SKM-1 treated with dmso at 0.1 percent for 144 hours (cell line): ENCODE measurements at regions not wholly inside any gene's neighbourhood (a gene's known extent, or its start where the extent isn't known, plus 50 kb on each side); places are given as distances from the start of the nearest gene placed in this dataset.
"Not testable (repeated sequence)": the region's sequence is repeated elsewhere in the genome, so short reads cannot be mapped to it uniquely, and the experiment has no call there.

ENCODE experiments used
- DNase-seq: peaks from one replicate; lab custom pipeline; 2025; ENCODE audit not compliant: unreplicated experiment; lab: John Stamatoyannopoulos, UW

- DNase-seq, result no peak
These were observed 1396.1 kb upstream of the ADGRL4 start for GRCh38 chr1:80402625-80403024.

GRCh38 chr1:80401757-80402156, 1395.2 kb upstream of the ADGRL4 start:
- no peak for DNase-seq

DNA sequence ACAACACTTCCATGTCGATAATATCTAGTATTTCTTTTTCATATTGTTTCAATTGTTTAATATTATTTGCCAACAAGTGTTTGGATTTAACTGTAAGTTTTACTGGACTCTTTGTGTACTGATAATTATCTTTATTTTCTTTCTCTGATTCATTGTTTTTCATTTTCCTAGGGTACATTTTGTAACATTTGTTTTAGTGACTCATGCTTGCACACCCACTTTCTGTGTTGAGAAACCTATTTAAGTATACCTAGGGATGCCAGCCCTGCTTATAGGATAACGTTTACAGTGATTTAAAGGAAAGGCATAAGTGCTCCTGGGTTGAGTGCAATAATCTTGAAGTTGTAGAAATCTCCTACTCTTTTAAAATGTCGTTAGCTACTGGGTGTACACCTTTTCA, 1386.0 kb upstream of the ADGRL4 start:
- DNase-seq, result no peak

- no peak for DNase-seq
These were observed 1379.1 kb upstream of the ADGRL4 start for GRCh38 chr1:80385650-80386049.

DNA sequence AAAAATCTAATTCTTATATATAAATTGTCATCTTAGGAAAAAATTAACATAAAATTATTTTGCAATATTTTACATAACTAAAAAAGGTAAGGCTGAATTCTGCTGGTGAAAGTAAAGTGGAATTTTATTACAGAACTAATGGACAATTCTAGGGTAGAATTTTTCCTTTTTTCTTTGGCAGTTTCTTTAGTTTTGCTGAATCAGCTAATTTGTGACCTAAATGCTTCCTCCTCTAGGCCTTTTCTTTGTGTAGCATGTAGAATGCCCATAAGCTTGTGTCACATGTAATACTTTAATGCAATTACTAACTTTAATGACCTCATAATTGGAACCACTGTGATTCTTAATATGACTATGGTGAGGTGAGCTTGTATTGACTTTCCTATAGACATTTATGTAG, 1378.4 kb upstream of the ADGRL4 start:
- no peak for DNase-seq

DNA sequence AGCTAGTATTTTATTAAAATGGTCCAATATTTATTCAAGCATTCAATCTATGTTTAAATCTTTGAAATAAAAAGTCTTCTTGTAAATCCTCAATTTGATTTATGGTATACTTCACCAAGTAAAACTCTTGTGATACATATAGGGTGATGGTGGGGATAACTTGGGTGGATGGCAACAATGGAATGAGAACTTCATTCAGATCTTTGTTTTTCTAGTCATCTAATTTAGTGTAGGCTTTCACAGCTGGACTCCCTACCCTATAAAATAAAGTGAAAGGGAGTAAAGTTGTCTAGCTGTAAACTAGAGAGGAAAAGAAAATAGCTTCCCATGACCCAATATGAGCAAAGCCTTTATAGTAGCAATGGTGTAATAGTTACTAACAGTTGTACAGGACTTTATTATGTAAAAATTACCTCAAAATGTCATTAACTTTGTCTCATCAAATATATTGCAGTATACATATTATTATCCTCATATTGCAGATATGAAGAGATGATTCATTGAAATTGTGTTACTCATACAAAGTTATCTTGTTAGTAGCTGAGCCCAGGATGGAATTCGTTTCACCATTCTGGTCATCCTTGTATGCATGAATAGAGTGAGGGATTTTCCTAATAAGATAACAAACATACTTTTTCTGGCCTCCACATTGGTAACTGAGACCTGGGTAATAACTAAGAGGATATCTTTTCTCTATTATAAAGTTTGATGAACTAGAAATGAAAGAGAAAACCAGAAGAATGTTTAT, 1377.7 kb upstream of the ADGRL4 start:
- DNase-seq, result no peak

- DNase-seq, result no peak
These were observed 1369.1 kb upstream of the ADGRL4 start for GRCh38 chr1:80375662-80376061.

GRCh38 chr1:80375109-80375508, 1368.6 kb upstream of the ADGRL4 start:
- DNase-seq, result no peak

- DNase-seq, result no peak
These were observed 1363.2 kb upstream of the ADGRL4 start for GRCh38 chr1:80369780-80370179.

DNA sequence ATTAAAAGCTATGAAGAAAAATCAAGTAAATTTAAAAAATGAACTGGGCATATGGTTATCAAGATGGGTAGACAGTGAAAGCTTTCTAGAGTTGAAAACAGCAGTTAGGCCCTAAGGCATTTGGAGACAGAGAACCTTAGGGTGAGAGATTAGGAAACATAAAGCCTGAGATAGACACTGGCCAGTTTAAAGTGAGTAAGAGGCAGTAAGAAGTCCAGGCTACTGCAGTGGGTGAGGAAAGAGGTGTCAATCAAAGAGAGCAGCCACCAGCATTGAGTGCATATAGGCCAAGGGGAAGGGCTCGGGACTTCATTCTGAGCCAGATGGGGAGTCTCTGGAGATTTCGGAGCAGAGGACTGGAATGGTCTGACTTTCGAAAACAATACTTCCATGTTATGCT, 1360.5 kb upstream of the ADGRL4 start:
- DNase-seq, result no peak

DNA sequence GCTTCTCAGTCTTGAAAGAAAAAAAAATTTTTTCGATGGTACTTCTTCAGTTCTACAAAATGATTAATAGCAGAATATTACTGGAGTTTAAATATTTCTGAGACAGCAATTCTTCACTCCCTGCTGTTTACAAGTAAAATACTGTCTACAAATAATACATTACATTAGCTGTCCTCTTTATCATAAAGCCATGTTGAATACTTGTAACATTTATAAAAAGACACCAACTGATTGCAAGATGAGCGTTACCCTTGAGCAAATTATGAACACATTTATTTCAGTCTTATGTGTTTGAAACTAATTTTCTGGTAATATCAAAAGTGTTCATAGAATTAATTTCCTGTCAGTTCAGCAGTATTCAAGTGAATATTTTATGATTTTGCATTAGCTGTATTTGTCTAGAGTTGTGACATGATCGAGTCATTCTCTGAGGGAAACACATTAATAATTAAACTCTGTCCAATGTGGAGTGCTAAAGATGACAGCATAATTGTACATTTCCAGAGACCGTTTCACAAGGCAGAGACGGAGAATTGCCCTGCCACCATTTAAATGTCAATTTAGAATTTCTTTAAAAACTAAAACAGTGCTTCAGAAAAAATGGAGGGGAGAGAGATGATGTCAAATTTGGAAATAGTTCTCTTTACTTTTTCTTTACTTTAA, 1359.0 kb upstream of the ADGRL4 start:
- DNase-seq, result no peak

DNA sequence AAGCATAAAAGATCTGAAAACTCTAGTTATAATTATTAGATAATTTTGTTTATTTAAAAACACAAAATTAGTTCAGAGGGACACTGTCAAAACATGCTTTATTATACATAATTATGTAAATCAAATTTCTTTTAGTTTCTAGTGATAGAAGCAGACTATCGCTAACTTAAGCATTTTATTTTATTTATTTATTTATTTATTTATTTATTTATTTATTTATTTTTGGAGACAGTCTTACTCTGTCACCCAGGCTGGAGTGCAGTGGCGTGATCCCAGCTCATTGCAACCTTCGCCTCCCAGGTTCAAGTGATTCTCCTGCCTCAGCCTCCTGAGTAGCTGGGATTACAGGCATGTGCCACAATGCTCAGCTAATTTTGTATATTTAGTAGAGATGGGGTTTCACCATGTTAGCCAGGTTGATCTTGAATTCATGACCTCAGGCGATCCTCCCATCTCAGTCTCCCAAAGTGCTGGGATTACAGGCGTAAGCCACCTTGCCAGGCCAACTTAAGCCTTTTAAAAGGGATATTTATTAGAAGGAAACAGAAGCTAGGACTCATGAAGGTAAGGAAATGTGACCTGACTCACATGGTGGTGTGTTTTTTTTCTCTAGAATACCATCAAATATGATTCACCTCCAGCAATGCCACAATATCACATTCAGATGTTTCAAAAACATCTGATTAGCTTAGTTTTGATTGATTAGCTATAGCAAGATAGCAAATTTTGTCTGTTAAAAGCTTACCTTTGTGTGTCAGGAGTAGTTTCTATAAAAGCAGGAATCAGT, 1357.4 kb upstream of the ADGRL4 start:
- no peak for DNase-seq

GRCh38 chr1:80359666-80360065, 1353.1 kb upstream of the ADGRL4 start:
- DNase-seq, result no peak

DNA sequence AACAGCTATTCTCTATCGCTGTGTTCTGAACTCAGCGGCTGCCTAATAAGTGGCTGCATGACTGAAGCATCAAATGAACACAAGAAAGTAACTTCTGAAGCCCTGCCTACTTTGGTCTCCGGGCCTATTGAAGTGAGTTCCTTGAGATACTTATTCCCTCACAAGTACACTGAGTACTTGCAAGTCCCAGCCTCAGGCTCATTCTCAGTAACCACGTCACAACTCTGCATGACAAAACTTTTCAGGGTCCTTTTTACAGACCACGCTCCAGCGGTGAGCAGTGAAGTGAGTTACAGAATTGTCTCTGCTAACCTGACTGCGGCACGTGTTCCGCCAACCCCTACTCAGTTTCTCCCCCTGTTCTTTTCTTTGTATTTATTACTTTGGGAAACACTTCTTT, 1342.7 kb upstream of the ADGRL4 start:
- DNase-seq, result no peak

DNA sequence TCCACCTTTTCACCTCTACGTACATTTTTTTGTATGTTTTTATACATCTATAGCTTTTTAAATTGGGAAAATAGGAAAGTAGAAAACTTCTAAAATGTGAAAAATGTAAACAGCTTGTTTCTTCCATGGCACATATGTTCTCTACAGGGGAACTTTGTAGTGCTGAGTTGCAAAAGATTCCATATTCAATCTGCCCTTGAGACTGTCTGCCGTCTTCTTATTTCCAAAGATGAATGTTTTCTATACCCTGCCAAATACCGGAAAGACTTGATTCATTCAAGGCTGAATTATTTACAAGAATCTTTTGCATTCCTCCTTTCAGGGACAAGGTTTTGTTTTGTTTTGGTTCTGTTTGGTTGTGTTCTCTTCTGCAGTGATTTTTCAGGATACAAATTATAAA, 1334.5 kb upstream of the ADGRL4 start:
- no peak for DNase-seq

DNA sequence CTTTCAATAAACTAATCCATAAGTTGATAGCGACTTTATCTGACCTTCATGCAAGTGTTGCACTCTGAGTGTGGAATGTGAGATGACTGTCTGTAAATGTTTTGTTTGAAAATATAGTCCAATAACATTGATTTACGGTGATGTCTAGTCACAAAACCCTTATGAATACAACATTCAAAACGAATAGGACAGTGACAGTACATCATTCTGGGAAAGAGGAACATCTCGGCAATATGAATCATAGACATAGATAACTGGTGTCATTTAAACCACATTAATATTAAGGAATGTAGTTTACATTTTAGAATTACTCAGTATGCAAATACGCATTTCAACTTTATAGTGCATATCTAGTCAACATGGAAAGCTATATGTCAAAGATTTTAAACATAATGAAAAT, 1311.6 kb upstream of the ADGRL4 start:
- no peak for DNase-seq

- no peak for DNase-seq
These were observed 1304.2 kb upstream of the ADGRL4 start for GRCh38 chr1:80310703-80311245.

- DNase-seq, result no peak
These were observed 1298.9 kb upstream of the ADGRL4 start for GRCh38 chr1:80305466-80305865.

- no peak for DNase-seq
These were observed 1287.3 kb upstream of the ADGRL4 start for GRCh38 chr1:80293818-80294217.

- not testable (repeated sequence) for DNase-seq
These were observed 1282.2 kb upstream of the ADGRL4 start for GRCh38 chr1:80288750-80289149.

DNA sequence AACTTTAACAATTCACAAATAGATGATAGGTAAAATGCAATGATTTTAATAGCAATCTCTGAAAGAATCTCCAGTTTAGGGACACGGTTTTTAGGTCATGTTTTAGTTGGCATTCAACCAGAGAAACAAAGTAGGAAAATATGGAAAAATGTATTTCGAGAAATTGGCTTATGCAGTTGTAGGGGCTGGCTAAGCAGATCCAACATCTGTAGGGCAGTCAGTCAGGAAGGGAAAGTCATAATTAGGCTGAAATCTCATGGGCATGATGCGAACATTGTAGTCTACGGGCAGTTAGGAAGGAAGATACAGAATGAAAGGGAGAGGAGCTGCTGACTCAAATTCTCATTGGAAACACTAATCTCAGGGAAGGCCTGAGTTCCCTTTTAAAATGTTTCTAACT, 1276.0 kb upstream of the ADGRL4 start:
- no peak for DNase-seq

GRCh38 chr1:80278936-80279335, 1272.4 kb upstream of the ADGRL4 start:
- no peak for DNase-seq
